SK-N-SH (cell line): ENCODE measurements at regions not wholly inside any gene's neighbourhood (a gene's known extent, or its start where the extent isn't known, plus 50 kb on each side); places are given as distances from the start of the nearest gene placed in this dataset.

Experiments used
- CTCF ChIA-PET: fragments of 300-600, 350-600 bp; formaldehyde crosslinking; extraction: SDS; loops from one replicate; lab custom pipeline; 2021; lab: Yijun Ruan, JAX
- POLR2A ChIA-PET: fragments of 350-600 bp; sonication (Branson Sonifier 250); formaldehyde crosslinking; extraction: SDS; loops from one replicate; lab custom pipeline; 2020; ENCODE audit warnings: antibody characterized with exemption, inconsistent platforms; lab: Yijun Ruan, JAX
- DNase-seq: peaks from one replicate; pipeline ENCODE4 v3.0.0; 2012
- H2AFZ ChIP-seq: fragments of 200-600 bp; sonication (generic); 2 replicates; pipeline ENCODE4 v1.8.1; 2016; ENCODE audit warnings: antibody characterized with exemption, mild to moderate bottlenecking, low read depth
- H3F3A ChIP-seq: fragments of 200-600 bp; sonication (generic); replicated peaks from 2 replicates; pipeline ENCODE3; 2016; ENCODE audit warnings: antibody characterized with exemption, mild to moderate bottlenecking; ENCODE audit not compliant: insufficient read depth
- H3K27ac ChIP-seq, 2 experiments: fragments of 200-500 bp in 1 of 2; fragments of 200-600 bp in 1 of 2; sonication (Bioruptor generic) in 1 of 2; sonication (generic), shearing (Covaris generic) in 1 of 2; 2 replicates each; pipeline versions ENCODE4 v1.5.1 to v1.6.1; 2014 to 2016; ENCODE audit warnings: low read depth in 2 of 2, inconsistent platforms in 1 of 2, low read length in 1 of 2, mild to moderate bottlenecking in 1 of 2, mixed read lengths in 1 of 2
- H3K27me3 ChIP-seq: fragments of 200-600 bp; sonication (generic), shearing (Covaris generic); 2 replicates; pipeline ENCODE4 v1.6.1; 2016; ENCODE audit warnings: mixed run types; ENCODE audit not compliant: insufficient read depth
- H3K36me3 ChIP-seq, 2 experiments: fragments of 200-500 bp in 1 of 2; fragments of 200-600 bp in 1 of 2; sonication (Bioruptor generic) in 1 of 2; sonication (generic) in 1 of 2; replicated peaks in 1 of 2; 2 replicates each; pipeline versions ENCODE3 to v1.5.1; 2014 to 2016; ENCODE audit warnings: low read length in 1 of 2, mild to moderate bottlenecking in 1 of 2; ENCODE audit not compliant: insufficient read depth in 2 of 2, control insufficient read depth in 1 of 2
- H3K4me1 ChIP-seq, 2 experiments: fragments of 200-500 bp in 1 of 2; fragments of 200-600 bp in 1 of 2; sonication (Bioruptor generic) in 1 of 2; sonication (generic), shearing (Covaris generic) in 1 of 2; 2 replicates each; pipeline versions ENCODE4 v1.5.1 to v1.6.1; 2014 to 2016; ENCODE audit warnings: low read depth in 1 of 2, low read length in 1 of 2, mixed run types in 1 of 2; ENCODE audit not compliant: insufficient read depth in 2 of 2, control insufficient read depth in 1 of 2
- H3K4me2 ChIP-seq: fragments of 200-600 bp; sonication (generic), shearing (Covaris generic); 2 replicates; pipeline ENCODE4 v1.6.1; 2017; ENCODE audit warnings: mixed run types
- H3K4me3 ChIP-seq, 2 experiments: fragments of 200-500 bp in 1 of 2; fragments of 200-600 bp in 1 of 2; sonication (Bioruptor generic) in 1 of 2; sonication (generic), shearing (Covaris generic) in 1 of 2; 2 replicates each; pipeline versions ENCODE4 v1.5.1 to v1.8.1; 2014 to 2016; ENCODE audit warnings: low read depth in 2 of 2, inconsistent platforms in 1 of 2, low read length in 1 of 2, mild to moderate bottlenecking in 1 of 2, mixed read lengths in 1 of 2, moderate library complexity in 1 of 2
- H3K79me2 ChIP-seq: fragments of 200-600 bp; sonication (generic); 2 replicates; pipeline ENCODE4 v1.8.1; 2017; ENCODE audit warnings: mild to moderate bottlenecking; ENCODE audit not compliant: insufficient read depth
- H3K9ac ChIP-seq: fragments of 200-600 bp; sonication (generic); 2 replicates; pipeline ENCODE4 v1.6.1; 2017; ENCODE audit warnings: mixed run types
- H3K9me2 ChIP-seq: fragments of 200-600 bp; sonication (generic); 2 replicates; pipeline ENCODE4 v1.6.1; 2017; ENCODE audit warnings: mixed run types
- H3K9me3 ChIP-seq: fragments of 200-600 bp; sonication (generic); 2 replicates; pipeline ENCODE4 v1.6.1; 2017; ENCODE audit warnings: mixed run types, mild to moderate bottlenecking, moderate library complexity
- H4K20me1 ChIP-seq: fragments of 200-600 bp; sonication (generic); 2 replicates; pipeline ENCODE4 v1.6.1; 2017; ENCODE audit warnings: mild to moderate bottlenecking, mixed run types; ENCODE audit not compliant: insufficient read depth
- ELF1 ChIP-seq: IDR thresholded peaks from 2 replicates; pipeline ENCODE4 v1.4.0; 2012
- EP300 ChIP-seq, 2 experiments: IDR thresholded peaks; 2 replicates each; pipeline versions ENCODE4 v1.4.0 to v1.6.1; 2012; ENCODE audit warnings: borderline replicate concordance in 1 of 2, low read depth in 1 of 2, low read length in 1 of 2
- EZH2phosphoT487 ChIP-seq: fragments of 200-600 bp; sonication (generic); IDR thresholded peaks from 2 replicates; pipeline ENCODE4 v1.6.1; 2017; ENCODE audit warnings: low read depth, mixed run types, mild to moderate bottlenecking, antibody characterized with exemption, moderate library complexity, borderline replicate concordance
- FOSL2 ChIP-seq: IDR thresholded peaks from 2 replicates; pipeline ENCODE4 v1.4.0; 2012; ENCODE audit warnings: low read depth, mild to moderate bottlenecking, moderate library complexity, borderline replicate concordance
- FOXJ3 ChIP-seq: sonication (generic); formaldehyde crosslinking; IDR thresholded peaks from 2 replicates; pipeline ENCODE4 v1.5.1; 2020; ENCODE audit warnings: mild to moderate bottlenecking, missing genetic modification reagents
- FOXM1 ChIP-seq: IDR thresholded peaks from 2 replicates; pipeline ENCODE4 v1.4.0; 2012; ENCODE audit warnings: low read depth, mild to moderate bottlenecking
- GABPA ChIP-seq: IDR thresholded peaks from 2 replicates; pipeline ENCODE4 v1.4.0; 2012; ENCODE audit warnings: low read depth, mild to moderate bottlenecking
- GATA2 ChIP-seq: sonication (generic); formaldehyde crosslinking; IDR thresholded peaks from 2 replicates; pipeline ENCODE4 v1.5.0; 2020; ENCODE audit warnings: mild to moderate bottlenecking, missing genetic modification reagents
- MXI1 ChIP-seq: IDR thresholded peaks from 2 replicates; pipeline ENCODE4 v1.6.1; 2012; ENCODE audit warnings: mild to moderate bottlenecking, low read depth, low read length, improper control_type of control experiment
- NFIC ChIP-seq: IDR thresholded peaks from 2 replicates; pipeline ENCODE4 v1.4.0; 2012; ENCODE audit warnings: borderline replicate concordance
- NRF1 ChIP-seq: IDR thresholded peaks from 2 replicates; pipeline ENCODE4 v1.6.1; 2012; ENCODE audit warnings: low read depth, mild to moderate bottlenecking, low read length
- POLR2AphosphoS5 ChIP-seq: IDR thresholded peaks from 2 replicates; pipeline ENCODE4 v1.6.1; 2012; ENCODE audit warnings: low read depth, low read length
- RAD21 ChIP-seq: IDR thresholded peaks from 2 replicates; pipeline ENCODE4 v1.6.1; 2012; ENCODE audit warnings: mild to moderate bottlenecking, low read length
- RCOR1 ChIP-seq: fragments of 150-350 bp; IDR thresholded peaks from 2 replicates; pipeline ENCODE4 v1.6.1; 2017; ENCODE audit warnings: antibody characterized with exemption, low read length
- SIN3A ChIP-seq: IDR thresholded peaks from 2 replicates; pipeline ENCODE4 v1.6.1; 2012; ENCODE audit warnings: low read depth, mild to moderate bottlenecking, low read length, moderate library complexity, borderline replicate concordance
- TAF1 ChIP-seq: IDR thresholded peaks from 2 replicates; pipeline ENCODE4 v1.6.1; 2012; ENCODE audit warnings: low read depth, mild to moderate bottlenecking, low read length, moderate library complexity, borderline replicate concordance
- TCF12 ChIP-seq: IDR thresholded peaks from 2 replicates; pipeline ENCODE4 v1.4.0; 2012
- YY1 ChIP-seq: IDR thresholded peaks from 2 replicates; pipeline ENCODE4 v1.4.0; 2012; ENCODE audit warnings: low read depth, mild to moderate bottlenecking
- WGBS: methylation state at CpG from one replicate; pipeline ENCODE4 v1.1.6; 2017; ENCODE audit warnings: low lambda C conversion rate; 5-methylcytosine and 5-hydroxymethylcytosine counted together
- TF ChIP-seq, protein P1 (sequence below): IDR thresholded peaks from 2 replicates; pipeline ENCODE4 v1.4.0; 2012; ENCODE audit warnings: low read depth, borderline replicate concordance
- TF ChIP-seq, protein P2 (sequence below): IDR thresholded peaks from 2 replicates; pipeline ENCODE4 v1.4.0; 2012; ENCODE audit warnings: low read depth, borderline replicate concordance
- TF ChIP-seq, protein P3 (sequence below): fragments of 150-350 bp; IDR thresholded peaks from 2 replicates; pipeline ENCODE4 v1.6.1; 2017; ENCODE audit warnings: antibody characterized with exemption, low read length, low read depth, borderline replicate concordance
- TF ChIP-seq, protein P4 (sequence below): IDR thresholded peaks from 2 replicates; pipeline ENCODE4 v1.6.1; 2012; ENCODE audit warnings: mild to moderate bottlenecking, low read depth, low read length, moderate library complexity

DNA sequence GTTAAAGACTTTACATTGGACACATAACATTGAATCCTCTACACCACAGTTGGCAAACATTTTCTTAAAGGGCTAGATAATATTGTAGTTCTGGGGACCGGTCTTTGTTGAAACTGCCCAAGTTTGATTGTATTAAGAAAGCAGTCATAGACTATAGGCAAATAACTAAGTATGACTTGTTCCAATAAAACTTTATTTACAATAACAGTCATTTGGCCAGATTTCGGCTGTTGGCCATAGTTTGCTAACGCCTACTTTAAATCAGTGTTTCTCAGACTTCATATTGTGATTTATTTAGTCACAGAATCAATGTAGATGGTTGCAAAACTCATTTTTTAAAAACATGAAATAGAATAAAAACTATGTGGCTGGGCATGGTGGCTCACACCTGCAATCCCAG is 531.8 kb downstream of the XYLT1 start:
- H3K9me2 ChIP-seq: no peaks in the 10 kb centered on the region
- no peaks in the 10 kb centered on the region for H4K20me1 ChIP-seq
- H3K27ac ChIP-seq: no peak overlapping the region
- no peaks in the 10 kb centered on the region for H3K9me3 ChIP-seq
- no peaks in the 10 kb centered on the region for H3K79me2 ChIP-seq
- no peak for DNase-seq
- ChIA-PET CTCF (no interaction called here), POLR2A (no interaction called here)
- 58% methylated on average over 3 of the region's 3 CpGs for WGBS
- no peak overlapping the region for H3K4me2 ChIP-seq
- H3K9ac ChIP-seq: no peak overlapping the region
- H2AFZ ChIP-seq: no peak overlapping the region
- TF ChIP-seq NRF1 (no peak), RAD21 (no peak), EP300 (IDR thresholded peaks at IDR 0.05; ENCODE audit: borderline replicate concordance in 1 of 2, low read depth in 1 of 2, low read length in 1 of 2) (no peak), YY1 (no peak), GATA2 (CRISPR knock-in tag) (no peak), POLR2AphosphoS5 (no peak), FOSL2 (no peak), FOXJ3 (no peak), GABPA (no peak), NFIC (no peak), RCOR1 (no peak), TAF1 (no peak), SIN3A (no peak), ELF1 (no peak), FOXM1 (no peak)
- TF ChIP-seq, protein P1, sequence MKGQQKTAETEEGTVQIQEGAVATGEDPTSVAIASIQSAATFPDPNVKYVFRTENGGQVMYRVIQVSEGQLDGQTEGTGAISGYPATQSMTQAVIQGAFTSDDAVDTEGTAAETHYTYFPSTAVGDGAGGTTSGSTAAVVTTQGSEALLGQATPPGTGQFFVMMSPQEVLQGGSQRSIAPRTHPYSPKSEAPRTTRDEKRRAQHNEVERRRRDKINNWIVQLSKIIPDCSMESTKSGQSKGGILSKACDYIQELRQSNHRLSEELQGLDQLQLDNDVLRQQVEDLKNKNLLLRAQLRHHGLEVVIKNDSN: no peak
- H3K4me1 ChIP-seq: peaks cover 0 to 5% of the 10 kb centered on the region in 2 experiments; a peak in 2 of 4 replicates
- H3K4me3 ChIP-seq: no peak overlapping the region
- H3F3A ChIP-seq: no peaks in the 10 kb centered on the region
- no peaks in the 10 kb centered on the region for H3K27me3 ChIP-seq
- no peaks in the 10 kb centered on the region for H3K36me3 ChIP-seq

DNA sequence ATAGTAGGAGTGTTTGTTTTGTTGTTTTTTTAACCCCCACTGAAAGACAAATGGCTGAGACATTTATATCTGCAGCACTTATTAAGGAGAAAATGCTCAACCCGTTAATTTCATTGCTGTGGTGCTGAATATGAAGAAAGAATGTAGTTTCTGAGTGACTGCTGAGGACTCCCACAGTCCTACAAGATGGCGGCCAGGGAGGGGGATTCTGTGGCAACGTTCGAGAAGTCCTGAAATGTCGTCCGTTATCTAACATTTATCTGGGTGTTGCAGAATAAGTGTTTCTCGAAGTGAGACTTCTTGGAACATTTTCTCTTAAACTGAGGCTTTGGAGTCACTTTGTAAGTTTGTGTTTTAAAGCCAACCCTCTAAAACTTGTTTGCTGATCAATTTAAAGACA is 530.4 kb downstream of the XYLT1 start:
- Histone ChIP-seq H3K9ac (no peak overlapping the region), H3K79me2 (no peaks in the 10 kb centered on the region), H3K9me2 (no peaks in the 10 kb centered on the region), H3K9me3 (no peaks in the 10 kb centered on the region), H3K36me3 (no peaks in the 10 kb centered on the region), H3F3A (no peaks in the 10 kb centered on the region), H3K4me3 (no peak overlapping the region), H4K20me1 (no peaks in the 10 kb centered on the region), H3K27me3 (no peaks in the 10 kb centered on the region), H3K4me2 (no peak overlapping the region), H2AFZ (no peak overlapping the region), H3K27ac (no peak overlapping the region), H3K4me1 (peaks cover 0 to 5% of the 10 kb centered on the region in 2 experiments; a peak in 2 of 4 replicates)
- ChIA-PET POLR2A (no interaction called here), CTCF (no interaction called here)
- no peak for DNase-seq
- 54% methylated on average over 7 of the region's 7 CpGs for WGBS
- TF ChIP-seq FOXM1 (no peak), GATA2 (CRISPR knock-in tag) (no peak), EZH2phosphoT487 (no peak), TCF12 (no peak), NRF1 (no peak), MXI1 (no peak), NFIC (no peak)
- TF ChIP-seq, protein P2, sequence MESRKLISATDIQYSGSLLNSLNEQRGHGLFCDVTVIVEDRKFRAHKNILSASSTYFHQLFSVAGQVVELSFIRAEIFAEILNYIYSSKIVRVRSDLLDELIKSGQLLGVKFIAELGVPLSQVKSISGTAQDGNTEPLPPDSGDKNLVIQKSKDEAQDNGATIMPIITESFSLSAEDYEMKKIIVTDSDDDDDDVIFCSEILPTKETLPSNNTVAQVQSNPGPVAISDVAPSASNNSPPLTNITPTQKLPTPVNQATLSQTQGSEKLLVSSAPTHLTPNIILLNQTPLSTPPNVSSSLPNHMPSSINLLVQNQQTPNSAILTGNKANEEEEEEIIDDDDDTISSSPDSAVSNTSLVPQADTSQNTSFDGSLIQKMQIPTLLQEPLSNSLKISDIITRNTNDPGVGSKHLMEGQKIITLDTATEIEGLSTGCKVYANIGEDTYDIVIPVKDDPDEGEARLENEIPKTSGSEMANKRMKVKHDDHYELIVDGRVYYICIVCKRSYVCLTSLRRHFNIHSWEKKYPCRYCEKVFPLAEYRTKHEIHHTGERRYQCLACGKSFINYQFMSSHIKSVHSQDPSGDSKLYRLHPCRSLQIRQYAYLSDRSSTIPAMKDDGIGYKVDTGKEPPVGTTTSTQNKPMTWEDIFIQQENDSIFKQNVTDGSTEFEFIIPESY: no peak
- TF ChIP-seq, protein P3, sequence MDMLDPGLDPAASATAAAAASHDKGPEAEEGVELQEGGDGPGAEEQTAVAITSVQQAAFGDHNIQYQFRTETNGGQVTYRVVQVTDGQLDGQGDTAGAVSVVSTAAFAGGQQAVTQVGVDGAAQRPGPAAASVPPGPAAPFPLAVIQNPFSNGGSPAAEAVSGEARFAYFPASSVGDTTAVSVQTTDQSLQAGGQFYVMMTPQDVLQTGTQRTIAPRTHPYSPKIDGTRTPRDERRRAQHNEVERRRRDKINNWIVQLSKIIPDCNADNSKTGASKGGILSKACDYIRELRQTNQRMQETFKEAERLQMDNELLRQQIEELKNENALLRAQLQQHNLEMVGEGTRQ: no peak
- TF ChIP-seq, protein P4, sequence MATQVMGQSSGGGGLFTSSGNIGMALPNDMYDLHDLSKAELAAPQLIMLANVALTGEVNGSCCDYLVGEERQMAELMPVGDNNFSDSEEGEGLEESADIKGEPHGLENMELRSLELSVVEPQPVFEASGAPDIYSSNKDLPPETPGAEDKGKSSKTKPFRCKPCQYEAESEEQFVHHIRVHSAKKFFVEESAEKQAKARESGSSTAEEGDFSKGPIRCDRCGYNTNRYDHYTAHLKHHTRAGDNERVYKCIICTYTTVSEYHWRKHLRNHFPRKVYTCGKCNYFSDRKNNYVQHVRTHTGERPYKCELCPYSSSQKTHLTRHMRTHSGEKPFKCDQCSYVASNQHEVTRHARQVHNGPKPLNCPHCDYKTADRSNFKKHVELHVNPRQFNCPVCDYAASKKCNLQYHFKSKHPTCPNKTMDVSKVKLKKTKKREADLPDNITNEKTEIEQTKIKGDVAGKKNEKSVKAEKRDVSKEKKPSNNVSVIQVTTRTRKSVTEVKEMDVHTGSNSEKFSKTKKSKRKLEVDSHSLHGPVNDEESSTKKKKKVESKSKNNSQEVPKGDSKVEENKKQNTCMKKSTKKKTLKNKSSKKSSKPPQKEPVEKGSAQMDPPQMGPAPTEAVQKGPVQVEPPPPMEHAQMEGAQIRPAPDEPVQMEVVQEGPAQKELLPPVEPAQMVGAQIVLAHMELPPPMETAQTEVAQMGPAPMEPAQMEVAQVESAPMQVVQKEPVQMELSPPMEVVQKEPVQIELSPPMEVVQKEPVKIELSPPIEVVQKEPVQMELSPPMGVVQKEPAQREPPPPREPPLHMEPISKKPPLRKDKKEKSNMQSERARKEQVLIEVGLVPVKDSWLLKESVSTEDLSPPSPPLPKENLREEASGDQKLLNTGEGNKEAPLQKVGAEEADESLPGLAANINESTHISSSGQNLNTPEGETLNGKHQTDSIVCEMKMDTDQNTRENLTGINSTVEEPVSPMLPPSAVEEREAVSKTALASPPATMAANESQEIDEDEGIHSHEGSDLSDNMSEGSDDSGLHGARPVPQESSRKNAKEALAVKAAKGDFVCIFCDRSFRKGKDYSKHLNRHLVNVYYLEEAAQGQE: no peak
